Astrocyte (in vitro differentiated cells and primary cell): ENCODE measurements at regions not wholly inside any gene's neighbourhood (a gene's known extent, or its start where the extent isn't known, plus 50 kb on each side); places are given as distances from the start of the nearest gene placed in this dataset.

Source experiments
- DNase-seq: peaks from one replicate; pipeline ENCODE4 v3.0.0-alpha.2; 2010; ENCODE audit warnings: low read depth
- FAIRE-seq: peaks from 2 replicates; lab custom pipeline; 2011; peaks lifted over from hg19 to GRCh38; lab: Jason Lieb, UNC
- H2AFZ ChIP-seq: 2 replicates; pipeline ENCODE4 v1.6.0; 2012; ENCODE audit warnings: low read depth, low read length, inconsistent platforms
- H3K27ac ChIP-seq: 2 replicates; pipeline ENCODE4 v1.5.1; 2011; ENCODE audit warnings: low read depth, low read length, inconsistent platforms
- H3K27me3 ChIP-seq: 2 replicates; pipeline ENCODE4 v1.6.0; 2011; ENCODE audit warnings: low read length, inconsistent platforms; ENCODE audit not compliant: insufficient read depth
- H3K36me3 ChIP-seq: 2 replicates; pipeline ENCODE4 v1.5.1; 2011; ENCODE audit warnings: low read length, inconsistent platforms; ENCODE audit not compliant: insufficient read depth
- H3K4me1 ChIP-seq: 2 replicates; pipeline ENCODE4 v1.5.1; 2011; ENCODE audit warnings: low read length, inconsistent platforms; ENCODE audit not compliant: insufficient read depth
- H3K4me2 ChIP-seq: 2 replicates; pipeline ENCODE4 v1.6.0; 2012; ENCODE audit warnings: low read length, inconsistent platforms
- H3K4me3 ChIP-seq: 2 replicates; pipeline ENCODE4 v1.5.1; 2011; ENCODE audit warnings: low read depth, mild to moderate bottlenecking, low read length, inconsistent platforms; ENCODE audit not compliant: insufficient read depth
- H3K79me2 ChIP-seq: 2 replicates; pipeline ENCODE4 v1.6.0; 2012; ENCODE audit warnings: mild to moderate bottlenecking, low read length, inconsistent platforms; ENCODE audit not compliant: insufficient read depth
- H3K9ac ChIP-seq: 2 replicates; pipeline ENCODE4 v1.6.0; 2012; ENCODE audit warnings: mild to moderate bottlenecking, low read length, inconsistent platforms
- H3K9me3 ChIP-seq: 2 replicates; pipeline ENCODE4 v1.5.1; 2012; ENCODE audit warnings: low read depth, mild to moderate bottlenecking, low read length, inconsistent platforms; ENCODE audit not compliant: insufficient read depth
- H4K20me1 ChIP-seq: 2 replicates; pipeline ENCODE4 v1.6.0; 2012; ENCODE audit warnings: low read length, inconsistent platforms; ENCODE audit not compliant: insufficient read depth
- H3K27ac Mint-ChIP-seq: one replicate; pipeline ENCODE4 v1.8.0; 2021; ENCODE audit warnings: mild to moderate bottlenecking, mixed read lengths; ENCODE audit not compliant: unreplicated experiment
- H3K27me3 Mint-ChIP-seq: one replicate; pipeline ENCODE4 v1.8.0; 2021; ENCODE audit warnings: low read depth, mixed read lengths; ENCODE audit not compliant: unreplicated experiment
- H3K36me3 Mint-ChIP-seq: one replicate; pipeline ENCODE4 v1.8.0; 2021; ENCODE audit warnings: low read depth, mixed read lengths; ENCODE audit not compliant: unreplicated experiment
- H3K4me1 Mint-ChIP-seq: one replicate; pipeline ENCODE4 v1.8.0; 2021; ENCODE audit warnings: low read depth, mixed read lengths; ENCODE audit not compliant: unreplicated experiment
- H3K4me3 Mint-ChIP-seq: one replicate; pipeline ENCODE4 v1.8.0; 2021; ENCODE audit warnings: mild to moderate bottlenecking, moderate library complexity, mixed read lengths; ENCODE audit not compliant: unreplicated experiment
- H3K9me3 Mint-ChIP-seq: one replicate; pipeline ENCODE4 v1.8.0; 2021; ENCODE audit warnings: mild to moderate bottlenecking, mixed read lengths; ENCODE audit not compliant: unreplicated experiment
- EZH2 ChIP-seq: IDR thresholded peaks from 2 replicates; pipeline ENCODE4 v1.6.1; 2012; ENCODE audit warnings: mild to moderate bottlenecking, low read length, inconsistent platforms; ENCODE audit not compliant: insufficient read depth
- TF ChIP-seq, protein P1 (sequence below): IDR thresholded peaks from 2 replicates; pipeline ENCODE4 v1.5.1; 2011; ENCODE audit warnings: low read depth, mild to moderate bottlenecking, inconsistent platforms, low read length, moderate library complexity; ENCODE audit not compliant: insufficient read depth

DNA sequence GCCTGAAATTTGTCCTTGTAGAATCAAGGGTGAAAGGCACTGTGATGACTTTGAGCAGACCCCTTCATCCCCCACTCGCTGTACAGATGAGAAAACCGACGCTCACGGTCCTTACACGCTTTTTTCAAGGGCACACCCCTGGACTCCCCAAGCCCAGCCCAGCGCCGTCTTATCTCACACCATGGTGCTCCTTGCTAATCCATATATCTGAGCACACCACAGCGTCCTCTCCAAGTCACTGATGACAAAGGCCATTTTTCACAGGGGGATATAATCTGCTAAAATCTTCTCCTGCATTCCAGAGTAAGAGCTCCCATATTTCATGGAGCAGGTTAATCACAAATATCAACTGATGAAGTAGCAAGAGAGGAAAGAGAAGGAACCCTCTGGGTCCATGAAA, 486.3 kb downstream of the BCOR start:
- DNase-seq (no peak), FAIRE-seq (no peak)
- Histone ChIP-seq H3K79me2 (no peaks in the 10 kb centered on the region), H2AFZ (no peak overlapping the region), H3K4me3 (no peak overlapping the region), H3K9me3 (no peaks in the 10 kb centered on the region), H4K20me1 (no peaks in the 10 kb centered on the region), H3K36me3 (no peaks in the 10 kb centered on the region), H3K27me3 (peaks cover 5% of the 10 kb centered on the region), H3K4me1 (peaks cover 4% of the 10 kb centered on the region), H3K9ac (no peak overlapping the region), H3K27ac (no peak overlapping the region), H3K4me2 (no peak overlapping the region)
- Mint-ChIP-seq H3K9me3 (no peaks in the 10 kb centered on the region), H3K4me1 (peaks cover 5% of the 10 kb centered on the region), H3K27ac (no peak overlapping the region), H3K36me3 (no peaks in the 10 kb centered on the region), H3K27me3 (peaks cover 43% of the 10 kb centered on the region), H3K4me3 (no peak overlapping the region)
- TF ChIP-seq, protein P1, sequence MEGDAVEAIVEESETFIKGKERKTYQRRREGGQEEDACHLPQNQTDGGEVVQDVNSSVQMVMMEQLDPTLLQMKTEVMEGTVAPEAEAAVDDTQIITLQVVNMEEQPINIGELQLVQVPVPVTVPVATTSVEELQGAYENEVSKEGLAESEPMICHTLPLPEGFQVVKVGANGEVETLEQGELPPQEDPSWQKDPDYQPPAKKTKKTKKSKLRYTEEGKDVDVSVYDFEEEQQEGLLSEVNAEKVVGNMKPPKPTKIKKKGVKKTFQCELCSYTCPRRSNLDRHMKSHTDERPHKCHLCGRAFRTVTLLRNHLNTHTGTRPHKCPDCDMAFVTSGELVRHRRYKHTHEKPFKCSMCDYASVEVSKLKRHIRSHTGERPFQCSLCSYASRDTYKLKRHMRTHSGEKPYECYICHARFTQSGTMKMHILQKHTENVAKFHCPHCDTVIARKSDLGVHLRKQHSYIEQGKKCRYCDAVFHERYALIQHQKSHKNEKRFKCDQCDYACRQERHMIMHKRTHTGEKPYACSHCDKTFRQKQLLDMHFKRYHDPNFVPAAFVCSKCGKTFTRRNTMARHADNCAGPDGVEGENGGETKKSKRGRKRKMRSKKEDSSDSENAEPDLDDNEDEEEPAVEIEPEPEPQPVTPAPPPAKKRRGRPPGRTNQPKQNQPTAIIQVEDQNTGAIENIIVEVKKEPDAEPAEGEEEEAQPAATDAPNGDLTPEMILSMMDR, result no peak
- TF ChIP-seq EZH2, result no peak

DNA sequence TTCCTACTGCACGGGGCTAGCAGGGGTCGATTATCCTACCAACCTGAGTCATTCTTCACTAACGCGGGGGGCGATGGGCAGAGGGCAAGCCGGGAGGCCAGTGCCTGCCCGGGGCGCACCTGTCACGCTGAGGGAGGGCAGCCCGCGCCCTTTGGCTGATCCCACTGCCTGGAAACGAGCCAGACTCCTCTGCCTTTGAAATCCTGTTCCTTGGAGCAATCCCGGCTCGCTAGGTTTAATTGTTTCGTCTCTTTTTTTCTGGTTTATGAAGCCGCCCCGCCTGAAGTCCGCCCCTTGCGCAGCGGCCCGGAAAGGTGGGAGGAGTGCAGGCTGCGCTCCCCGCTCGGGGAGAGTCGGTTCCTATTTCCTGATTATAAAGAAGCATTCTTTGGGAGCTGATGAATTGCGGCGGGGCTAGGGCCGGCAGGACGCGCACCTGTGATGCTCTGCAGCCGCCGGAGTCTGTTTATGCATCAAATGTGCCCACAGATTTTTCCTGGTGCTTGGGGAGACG, 484.2 kb downstream of the BCOR start:
- Histone ChIP-seq H3K9me3 (no peaks in the 10 kb centered on the region), H3K9ac (no peak overlapping the region), H3K36me3 (no peaks in the 10 kb centered on the region), H2AFZ (no peak overlapping the region), H3K27ac (no peak overlapping the region), H3K4me3 (peak overlapping the region; percentile 28), H3K4me1 (peaks cover 4% of the 10 kb centered on the region), H4K20me1 (no peaks in the 10 kb centered on the region), H3K27me3 (peaks cover 5% of the 10 kb centered on the region), H3K4me2 (peak overlapping the region; percentile 65), H3K79me2 (no peaks in the 10 kb centered on the region)
- Mint-ChIP-seq H3K27me3 (peaks cover 52% of the 10 kb centered on the region), H3K36me3 (no peaks in the 10 kb centered on the region), H3K27ac (no peak overlapping the region), H3K4me3 (no peak overlapping the region), H3K4me1 (peaks cover 5% of the 10 kb centered on the region), H3K9me3 (no peaks in the 10 kb centered on the region)
- no peak for FAIRE-seq
- TF ChIP-seq, protein P1, result no peak
- no peak for TF ChIP-seq EZH2
- DNase-seq, result no peak

DNA sequence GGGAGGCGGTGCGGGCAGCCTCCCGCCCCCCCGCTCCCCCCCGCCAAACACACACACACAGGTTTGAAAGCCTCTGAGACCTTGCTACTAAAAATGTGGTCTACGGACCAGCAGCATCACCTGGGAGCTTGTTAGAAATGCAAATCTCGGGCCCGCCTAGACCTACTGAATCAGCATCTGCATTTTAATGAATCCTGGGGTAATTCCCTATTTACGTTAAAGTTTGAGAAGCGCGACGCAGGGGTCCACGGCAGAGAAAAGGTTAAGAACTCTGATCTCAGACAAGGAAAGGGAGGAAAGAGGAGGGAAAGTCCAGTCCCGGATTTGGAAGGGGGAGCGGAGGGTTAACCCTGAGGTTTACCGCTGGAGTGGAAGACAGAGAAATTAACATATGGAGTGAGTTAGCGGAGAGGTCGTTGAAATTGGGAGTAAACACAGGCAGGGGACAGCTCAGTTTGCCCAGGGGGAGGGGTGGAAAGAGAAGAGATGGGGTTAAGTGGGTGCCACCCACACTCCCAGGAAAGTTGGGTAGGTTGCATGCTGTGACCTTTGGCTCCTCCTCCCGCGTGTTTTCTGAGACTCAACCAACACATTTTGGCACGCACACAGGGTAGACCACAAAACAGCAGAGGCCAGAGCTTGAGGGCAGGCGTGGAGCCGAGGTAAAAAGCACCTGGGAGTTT, 483.6 kb downstream of the BCOR start:
- peak overlapping the region; percentile 65 for H3K4me2 ChIP-seq
- TF ChIP-seq EZH2, result no peak
- TF ChIP-seq, protein P1, result no peak
- H4K20me1 ChIP-seq, result no peaks in the 10 kb centered on the region
- DNase-seq, result no peak
- Mint-ChIP-seq H3K4me1 (peaks cover 5% of the 10 kb centered on the region), H3K9me3 (no peaks in the 10 kb centered on the region), H3K27me3 (peaks cover 46% of the 10 kb centered on the region), H3K36me3 (no peaks in the 10 kb centered on the region), H3K4me3 (no peak overlapping the region), H3K27ac (no peak overlapping the region)
- no peak overlapping the region for H2AFZ ChIP-seq
- H3K27me3 ChIP-seq, result peaks cover 5% of the 10 kb centered on the region
- no peak overlapping the region for H3K4me3 ChIP-seq
- H3K27ac ChIP-seq, result no peak overlapping the region
- H3K9me3 ChIP-seq, result no peaks in the 10 kb centered on the region
- no peaks in the 10 kb centered on the region for H3K36me3 ChIP-seq
- H3K4me1 ChIP-seq, result peaks cover 4% of the 10 kb centered on the region
- H3K79me2 ChIP-seq, result no peaks in the 10 kb centered on the region
- FAIRE-seq, result peak; percentile 78
- no peak overlapping the region for H3K9ac ChIP-seq
